EL (cell line): ENCODE measurements at regions not wholly inside any gene's neighbourhood (a gene's known extent, or its start where the extent isn't known, plus 50 kb on each side); places are given as distances from the start of the nearest gene placed in this dataset.
"Not testable (repeated sequence)": the region's sequence is repeated elsewhere in the genome, so short reads cannot be mapped to it uniquely, and the experiment has no call there.

ENCODE experiments used
- DNase-seq: peaks from one replicate; pipeline ENCODE4 v3.0.0-alpha.2; 2016

- DNase-seq: no peak
These were observed 73.3 kb upstream of the SOX13 start for GRCh38 chr1:203999618-204000017.

GRCh38 chr1:204001166-204001901 lies 71.6 kb upstream of the SOX13 start:
- no peak for DNase-seq

GRCh38 chr1:204002614-204003013 lies 70.3 kb upstream of the SOX13 start:
- no peak for DNase-seq

- DNase-seq: no peak
These were observed 69.4 kb upstream of the SOX13 start for GRCh38 chr1:204003536-204003935.

- no peak for DNase-seq
These were observed 61.5 kb upstream of the SOX13 start for GRCh38 chr1:204011426-204011825.

GRCh38 chr1:204013052-204013451 lies 59.9 kb upstream of the SOX13 start:
- DNase-seq: no peak

GRCh38 chr1:204014336-204014735 lies 58.6 kb upstream of the SOX13 start:
- no peak for DNase-seq

GRCh38 chr1:204014961-204015360 lies 58.0 kb upstream of the SOX13 start:
- not testable (repeated sequence) for DNase-seq

GRCh38 chr1:204017032-204017431 lies 55.9 kb upstream of the SOX13 start:
- no peak for DNase-seq

GRCh38 chr1:204018460-204018859 lies 54.5 kb upstream of the SOX13 start:
- no peak for DNase-seq
